ENCODE measurements at regions not wholly inside any gene's neighbourhood (a gene's known extent, or its start where the extent isn't known, plus 50 kb on each side); places are given as distances from the start of the nearest gene placed in this dataset.

- H3K36me3 ChIP-seq (ENCODE audit: insufficient read depth, low read length), result no peaks in the 10 kb centered on the region
- FAIRE-seq (no peak), DNase-seq (ENCODE audit: low read depth) (no peak)
- no peak overlapping the region for H3K4me2 ChIP-seq (ENCODE audit: low read length)
- H4K20me1 ChIP-seq (ENCODE audit: insufficient read depth, low read length), result no peaks in the 10 kb centered on the region
- peaks cover 41% of the 10 kb centered on the region for H3K27me3 Mint-ChIP-seq (ENCODE audit: low read depth, unreplicated experiment)
- H3K4me1 Mint-ChIP-seq (ENCODE audit: low read depth, unreplicated experiment), result peaks cover 2% of the 10 kb centered on the region
- no peaks in the 10 kb centered on the region for H3K9me3 ChIP-seq (ENCODE audit: insufficient read depth, low read depth, low read length)
- no peaks in the 10 kb centered on the region for H3K4me1 ChIP-seq (ENCODE audit: insufficient read depth, low read length)
- no peak overlapping the region for H3K27ac ChIP-seq (ENCODE audit: low read depth, low read length)
- H3K9ac ChIP-seq (ENCODE audit: low read length), result no peak overlapping the region
- no peak overlapping the region for H3K4me3 ChIP-seq (ENCODE audit: insufficient read depth, low read depth, low read length)
- no peak overlapping the region for H2AFZ ChIP-seq (ENCODE audit: low read depth, low read length)
- TF ChIP-seq, protein P1, sequence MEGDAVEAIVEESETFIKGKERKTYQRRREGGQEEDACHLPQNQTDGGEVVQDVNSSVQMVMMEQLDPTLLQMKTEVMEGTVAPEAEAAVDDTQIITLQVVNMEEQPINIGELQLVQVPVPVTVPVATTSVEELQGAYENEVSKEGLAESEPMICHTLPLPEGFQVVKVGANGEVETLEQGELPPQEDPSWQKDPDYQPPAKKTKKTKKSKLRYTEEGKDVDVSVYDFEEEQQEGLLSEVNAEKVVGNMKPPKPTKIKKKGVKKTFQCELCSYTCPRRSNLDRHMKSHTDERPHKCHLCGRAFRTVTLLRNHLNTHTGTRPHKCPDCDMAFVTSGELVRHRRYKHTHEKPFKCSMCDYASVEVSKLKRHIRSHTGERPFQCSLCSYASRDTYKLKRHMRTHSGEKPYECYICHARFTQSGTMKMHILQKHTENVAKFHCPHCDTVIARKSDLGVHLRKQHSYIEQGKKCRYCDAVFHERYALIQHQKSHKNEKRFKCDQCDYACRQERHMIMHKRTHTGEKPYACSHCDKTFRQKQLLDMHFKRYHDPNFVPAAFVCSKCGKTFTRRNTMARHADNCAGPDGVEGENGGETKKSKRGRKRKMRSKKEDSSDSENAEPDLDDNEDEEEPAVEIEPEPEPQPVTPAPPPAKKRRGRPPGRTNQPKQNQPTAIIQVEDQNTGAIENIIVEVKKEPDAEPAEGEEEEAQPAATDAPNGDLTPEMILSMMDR (IDR thresholded peaks at IDR 0.05; ENCODE audit: insufficient read depth, low read depth, low read length), result no peak
- no peak for TF ChIP-seq EZH2 (IDR thresholded peaks at IDR 0.05; ENCODE audit: insufficient read depth, low read length)
- H3K27ac Mint-ChIP-seq (ENCODE audit: unreplicated experiment), result no peak overlapping the region
- no peak overlapping the region for H3K4me3 Mint-ChIP-seq (ENCODE audit: unreplicated experiment)
- H3K9me3 Mint-ChIP-seq (ENCODE audit: unreplicated experiment), result no peaks in the 10 kb centered on the region
- no peaks in the 10 kb centered on the region for H3K79me2 ChIP-seq (ENCODE audit: insufficient read depth, low read length)
- no peaks in the 10 kb centered on the region for H3K36me3 Mint-ChIP-seq (ENCODE audit: low read depth, unreplicated experiment)
- H3K27me3 ChIP-seq (ENCODE audit: insufficient read depth, low read length), result peaks cover 3% of the 10 kb centered on the region
Observed at GRCh38 chr1:30397576-30397975, 325.8 kb downstream of the MATN1 start.

DNA sequence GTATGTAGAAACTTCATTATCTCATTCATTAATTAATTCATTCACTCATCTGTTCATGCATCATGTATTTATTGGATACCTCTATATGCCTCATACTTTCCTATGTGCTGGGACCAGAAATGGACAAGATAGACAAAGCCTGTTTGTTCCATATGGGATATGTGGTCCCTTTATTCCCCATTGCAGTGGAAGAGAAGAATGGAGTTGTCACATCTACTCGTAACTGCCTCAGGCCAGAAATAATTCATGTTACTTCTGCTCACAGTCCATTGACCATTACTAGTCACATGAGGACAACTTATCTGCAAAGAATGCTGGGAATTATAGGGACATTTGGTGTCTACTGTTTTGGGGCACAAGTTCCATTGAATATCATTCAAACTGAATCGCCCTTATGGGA, 327.8 kb downstream of the MATN1 start:
- Histone ChIP-seq H3K36me3 (ENCODE audit: insufficient read depth, low read length) (no peaks in the 10 kb centered on the region), H3K27me3 (ENCODE audit: insufficient read depth, low read length) (peaks cover 6% of the 10 kb centered on the region), H3K4me3 (ENCODE audit: insufficient read depth, low read depth, low read length) (no peak overlapping the region), H3K27ac (ENCODE audit: low read depth, low read length) (no peak overlapping the region), H3K9me3 (ENCODE audit: insufficient read depth, low read depth, low read length) (no peaks in the 10 kb centered on the region), H2AFZ (ENCODE audit: low read depth, low read length) (no peak overlapping the region), H3K79me2 (ENCODE audit: insufficient read depth, low read length) (no peaks in the 10 kb centered on the region), H4K20me1 (ENCODE audit: insufficient read depth, low read length) (no peaks in the 10 kb centered on the region), H3K4me1 (ENCODE audit: insufficient read depth, low read length) (no peaks in the 10 kb centered on the region), H3K4me2 (ENCODE audit: low read length) (no peak overlapping the region), H3K9ac (ENCODE audit: low read length) (no peak overlapping the region)
- H3K4me1 Mint-ChIP-seq (ENCODE audit: low read depth, unreplicated experiment), result peaks cover 2% of the 10 kb centered on the region
- peaks cover 35% of the 10 kb centered on the region for H3K27me3 Mint-ChIP-seq (ENCODE audit: low read depth, unreplicated experiment)
- FAIRE-seq (no peak), DNase-seq (ENCODE audit: low read depth) (no peak)
- no peak overlapping the region for H3K27ac Mint-ChIP-seq (ENCODE audit: unreplicated experiment)
- H3K4me3 Mint-ChIP-seq (ENCODE audit: unreplicated experiment), result no peak overlapping the region
- H3K9me3 Mint-ChIP-seq (ENCODE audit: unreplicated experiment), result no peaks in the 10 kb centered on the region
- no peaks in the 10 kb centered on the region for H3K36me3 Mint-ChIP-seq (ENCODE audit: low read depth, unreplicated experiment)
- TF ChIP-seq EZH2 (IDR thresholded peaks at IDR 0.05; ENCODE audit: insufficient read depth, low read length), result no peak
- TF ChIP-seq, protein P1 (IDR thresholded peaks at IDR 0.05; ENCODE audit: insufficient read depth, low read depth, low read length), result no peak

DNA sequence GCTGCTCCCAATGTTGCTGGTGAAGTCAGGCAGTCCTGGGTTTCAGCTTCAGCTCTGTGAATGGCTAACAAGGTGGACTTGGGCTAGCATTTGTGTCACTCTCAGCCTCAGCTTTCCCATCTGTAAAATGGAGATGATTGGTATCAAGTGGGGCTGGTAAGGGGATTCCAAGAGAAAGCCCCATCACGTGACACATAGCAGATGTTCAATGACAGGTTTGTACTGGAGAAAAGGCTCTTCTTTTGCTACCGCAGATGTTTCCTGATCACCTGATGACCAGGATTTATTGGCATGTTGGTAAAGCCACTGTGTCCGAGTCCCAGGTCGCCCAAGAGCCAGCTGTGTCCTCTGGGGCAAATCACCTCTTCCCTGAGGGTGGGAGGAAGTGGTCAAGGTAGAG, 335.0 kb downstream of the MATN1 start:
- Histone ChIP-seq H3K4me1 (ENCODE audit: insufficient read depth, low read length) (no peaks in the 10 kb centered on the region), H2AFZ (ENCODE audit: low read depth, low read length) (no peak overlapping the region), H3K9me3 (ENCODE audit: insufficient read depth, low read depth, low read length) (no peaks in the 10 kb centered on the region), H3K27me3 (ENCODE audit: insufficient read depth, low read length) (peaks cover 7% of the 10 kb centered on the region), H3K4me3 (ENCODE audit: insufficient read depth, low read depth, low read length) (no peak overlapping the region), H3K4me2 (ENCODE audit: low read length) (no peak overlapping the region), H3K79me2 (ENCODE audit: insufficient read depth, low read length) (no peaks in the 10 kb centered on the region), H3K27ac (ENCODE audit: low read depth, low read length) (no peak overlapping the region), H3K36me3 (ENCODE audit: insufficient read depth, low read length) (no peaks in the 10 kb centered on the region), H4K20me1 (ENCODE audit: insufficient read depth, low read length) (no peaks in the 10 kb centered on the region), H3K9ac (ENCODE audit: low read length) (no peak overlapping the region)
- FAIRE-seq, result no peak
- Mint-ChIP-seq H3K27ac (ENCODE audit: unreplicated experiment) (no peak overlapping the region), H3K4me1 (ENCODE audit: low read depth, unreplicated experiment) (peaks cover 3% of the 10 kb centered on the region), H3K9me3 (ENCODE audit: unreplicated experiment) (peaks cover 2% of the 10 kb centered on the region), H3K36me3 (ENCODE audit: low read depth, unreplicated experiment) (peaks cover 2% of the 10 kb centered on the region), H3K27me3 (ENCODE audit: low read depth, unreplicated experiment) (peaks cover 52% of the 10 kb centered on the region), H3K4me3 (ENCODE audit: unreplicated experiment) (no peak overlapping the region)
- no peak for DNase-seq (ENCODE audit: low read depth)
- TF ChIP-seq, protein P1 (IDR thresholded peaks at IDR 0.05; ENCODE audit: insufficient read depth, low read depth, low read length), result no peak
- no peak for TF ChIP-seq EZH2 (IDR thresholded peaks at IDR 0.05; ENCODE audit: insufficient read depth, low read length)
